K562 (cell line): ENCODE measurements at regions not wholly inside any gene's neighbourhood (a gene's known extent, or its start where the extent isn't known, plus 50 kb on each side); places are given as distances from the start of the nearest gene placed in this dataset.
A peak's percentile ranks its signal among the peaks of the same experiment; 100 is the strongest.

Source experiments
- ATAC-seq: fragments of 200-7000 bp; cut with Tn5 transposase; 3 replicates; pipeline ENCODE4 v1.9.1; 2020; ENCODE audit warnings: moderate library complexity
- BruUV-seq: library from RNA; stranded (reverse); fragments of 400-500 nt; replicated peaks from 2 replicates; lab custom pipeline; 2021; lab: Mats Ljungman, UMichigan
- CTCF ChIA-PET: fragments of 300-600 bp; formaldehyde crosslinking; extraction: SDS; loops from one replicate; lab custom pipeline; 2021; ENCODE audit warnings: low intra/inter-chr PET ratio; lab: Yijun Ruan, JAX
- POLR2A ChIA-PET: fragments of 300-600, 350-650 bp; sonication (Branson Sonifier 250); formaldehyde crosslinking; extraction: SDS; loops from one replicate; lab custom pipeline; 2021; ENCODE audit warnings: antibody characterized with exemption, inconsistent platforms; lab: Yijun Ruan, JAX
- DNase-seq, 4 experiments: peaks; one replicate each; pipeline versions ENCODE4 v3.0.0 to v3.0.0-alpha.2; 2011 to 2018; ENCODE audit warnings: low spot score in 3 of 4, mixed read lengths in 3 of 4; ENCODE audit errors: extremely low read depth in 1 of 4
- FAIRE-seq: peaks from 2 replicates; lab custom pipeline; 2011; peaks lifted over from hg19 to GRCh38; lab: Jason Lieb, UNC
- H2AFZ ChIP-seq: 2 replicates; pipeline ENCODE4 v1.6.0; 2011; ENCODE audit warnings: low read depth, low read length, control low read depth, inconsistent platforms
- H3K27ac ChIP-seq: fragments of 200-600 bp; 3 replicates; pipeline ENCODE4 v1.8.0; 2011; ENCODE audit warnings: low read depth, mild to moderate bottlenecking, control low read depth, inconsistent platforms, low read length, moderate library complexity, mixed read lengths; ENCODE audit errors: extremely low read depth
- H3K27me3 ChIP-seq, 2 experiments: fragments of 300-600 bp in 1 of 2; 2 replicates in 1 of 2; 3 replicates in 1 of 2; pipeline versions ENCODE4 v1.6.0 to v1.8.0; 2011; ENCODE audit warnings: inconsistent platforms in 2 of 2, low read length in 2 of 2, mild to moderate bottlenecking in 1 of 2, mixed read lengths in 1 of 2, moderate library complexity in 1 of 2; ENCODE audit not compliant: control insufficient read depth in 2 of 2, insufficient read depth in 2 of 2
- H3K36me3 ChIP-seq: fragments of 300-600 bp; 3 replicates; pipeline ENCODE4 v1.8.0; 2011; ENCODE audit warnings: mild to moderate bottlenecking, low read length, inconsistent platforms; ENCODE audit not compliant: control insufficient read depth, insufficient read depth
- H3K4me1 ChIP-seq, 2 experiments: fragments of 200-600 bp in 1 of 2; replicated peaks in 1 of 2; 2 replicates in 1 of 2; 3 replicates in 1 of 2; pipeline versions ENCODE4 v1.5.1 to v1.8.0; 2011; ENCODE audit warnings: inconsistent platforms in 2 of 2, low read length in 2 of 2, mild to moderate bottlenecking in 1 of 2, mixed read lengths in 1 of 2, moderate library complexity in 1 of 2; ENCODE audit not compliant: control insufficient read depth in 2 of 2, insufficient read depth in 2 of 2
- H3K4me2 ChIP-seq: 2 replicates; pipeline ENCODE4 v1.6.1; 2011; ENCODE audit warnings: low read length, control low read depth, inconsistent platforms, mixed read lengths; ENCODE audit not compliant: insufficient read depth
- H3K4me3 ChIP-seq: fragments of 200-600 bp; sonication (generic), shearing (Covaris generic); 2 replicates; pipeline ENCODE4 v1.5.1; 2016; ENCODE audit warnings: control low read depth, inconsistent platforms
- H3K79me2 ChIP-seq: fragments of 200-600 bp; 3 replicates; pipeline ENCODE4 v1.8.0; 2011; ENCODE audit warnings: low read length, inconsistent platforms; ENCODE audit not compliant: control insufficient read depth, insufficient read depth
- H3K9ac ChIP-seq, 2 experiments: 2 replicates each; pipeline versions ENCODE4 v1.6.0 to v1.6.1; 2011; ENCODE audit warnings: low read depth in 2 of 2, low read length in 2 of 2, control low read depth in 1 of 2, inconsistent platforms in 1 of 2, mild to moderate bottlenecking in 1 of 2, mixed read lengths in 1 of 2; ENCODE audit not compliant: insufficient read depth in 1 of 2
- H3K9me1 ChIP-seq: one replicate; pipeline ENCODE4 v1.6.0; 2011; ENCODE audit warnings: inconsistent platforms, mild to moderate bottlenecking, low read length, moderate library complexity; ENCODE audit not compliant: control insufficient read depth, insufficient read depth
- H3K9me3 ChIP-seq: replicated peaks from 2 replicates; pipeline ENCODE4 v1.5.1; 2011; ENCODE audit warnings: low read depth, low read length, inconsistent platforms; ENCODE audit not compliant: control insufficient read depth, insufficient read depth
- H4K20me1 ChIP-seq: replicated peaks from 2 replicates; pipeline ENCODE4 v1.6.1; 2011; ENCODE audit warnings: low read length, inconsistent platforms, mixed read lengths; ENCODE audit not compliant: control insufficient read depth, insufficient read depth
- ARHGAP35 ChIP-seq: fragments of 450-650 bp; IDR thresholded peaks from 2 replicates; pipeline ENCODE4 v1.6.1; 2018; ENCODE audit not compliant: partially characterized antibody
- CTCF ChIP-seq, 3 experiments: IDR thresholded peaks in 2 of 3; conservative IDR thresholded peaks in 1 of 3; 2 replicates each; pipeline ENCODE4 v1.5.1; 2011 to 2012; ENCODE audit warnings: low read length in 3 of 3, mild to moderate bottlenecking in 3 of 3, control low read depth in 2 of 3, improper control_type of control experiment in 1 of 3, inconsistent platforms in 1 of 3, low read depth in 1 of 3, mixed read lengths in 1 of 3, moderate library complexity in 1 of 3; ENCODE audit not compliant: insufficient read depth in 2 of 3
- ETS2 ChIP-seq: IDR thresholded peaks from 2 replicates; pipeline ENCODE4 v1.6.1; 2016; ENCODE audit warnings: borderline replicate concordance, missing genetic modification characterization, mild to moderate bottlenecking, moderate library complexity, missing compliant biosample characterization; ENCODE audit not compliant: poor library complexity, severe bottlenecking
- HDAC2 ChIP-seq: fragments of 450-650 bp; IDR thresholded peaks from 2 replicates; pipeline ENCODE4 v1.6.1; 2016; ENCODE audit warnings: mild to moderate bottlenecking
- JUNB ChIP-seq: fragments of 450-650 bp; formaldehyde crosslinking; conservative IDR thresholded peaks from 2 replicates; pipeline ENCODE4 v1.4.0; 2020; ENCODE audit warnings: mild to moderate bottlenecking
- MYC ChIP-seq, 2 experiments: fragments of 250-450 bp in 1 of 2; sonication (Bioruptor Pico) in 1 of 2; IDR thresholded peaks; 2 replicates each; pipeline versions ENCODE4 v1.5.1 to v1.6.1; 2012 to 2021; ENCODE audit warnings: low read depth in 2 of 2, borderline replicate concordance in 1 of 2, improper control_type of control experiment in 1 of 2, low read length in 1 of 2, mild to moderate bottlenecking in 1 of 2, moderate library complexity in 1 of 2
- RAD21 ChIP-seq, 2 experiments: fragments of 250-450 bp in 1 of 2; fragments of 450-650 bp in 1 of 2; sonication (Bioruptor Pico) in 1 of 2; formaldehyde crosslinking in 1 of 2; IDR thresholded peaks in 1 of 2; conservative IDR thresholded peaks in 1 of 2; 2 replicates each; pipeline versions ENCODE4 v1.4.0 to v1.8.0; 2020 to 2022; ENCODE audit warnings: mild to moderate bottlenecking in 2 of 2, moderate library complexity in 1 of 2
- SIN3B ChIP-seq: fragments of 450-650 bp; IDR thresholded peaks from 2 replicates; pipeline ENCODE4 v1.6.1; 2017; ENCODE audit warnings: low read depth, mild to moderate bottlenecking, moderate library complexity
- SREBF1 ChIP-seq: fragments of 150-350 bp; IDR thresholded peaks from 2 replicates; pipeline ENCODE4 v1.6.1; 2014; ENCODE audit warnings: antibody characterized with exemption, low read depth, low read length, borderline replicate concordance
- SRSF9 ChIP-seq: fragments of 200-400 bp; formaldehyde crosslinking; IDR thresholded peaks from 2 replicates; pipeline ENCODE4 v1.6.1; 2017; ENCODE audit warnings: low read depth, low read length, borderline replicate concordance
- ZNF232 ChIP-seq: sonication (generic); formaldehyde crosslinking; IDR thresholded peaks from 2 replicates; pipeline ENCODE4 v1.8.0; 2022; ENCODE audit warnings: mild to moderate bottlenecking, missing genetic modification reagents
- ZNF518B ChIP-seq: fragments of 250-450 bp; sonication (Bioruptor Pico); IDR thresholded peaks from 2 replicates; pipeline ENCODE4 v1.5.0; 2021; ENCODE audit warnings: mild to moderate bottlenecking, moderate library complexity
- ZNF589 ChIP-seq: fragments of 200-800 bp; sonication (Bioruptor generic); IDR thresholded peaks from 2 replicates; pipeline ENCODE4 v1.6.1; 2016; ENCODE audit warnings: low read depth, missing genetic modification characterization, missing compliant biosample characterization
- whole genome bisulfite sequencing: fragments of 100-300 bp; shearing (Covaris generic); methylation state at CpG from one replicate; pipeline ENCODE4 v1.1.6; 2016; ENCODE audit warnings: low coverage, mixed read lengths; ENCODE audit not compliant: insufficient coverage; ENCODE audit errors: missing lambda C conversion rate; 5-methylcytosine and 5-hydroxymethylcytosine counted together
- in situ Hi-C: fragments of 300-500 bp; cut with MboI; formaldehyde crosslinking; loops from 4 replicates; pipeline ENCODE4 v1.15.0; 2018; ENCODE audit warnings: inconsistent platforms, mixed read lengths
- intact Hi-C: fragments of 100-400 bp; cut with micrococcal nuclease; formaldehyde crosslinking; loops from 2 replicates; pipeline ENCODE4 v1.14.2; 2022
- TF ChIP-seq, protein P1 (sequence below): sonication (generic); formaldehyde crosslinking; IDR thresholded peaks from 2 replicates; pipeline ENCODE4 v1.8.1; 2023; ENCODE audit warnings: mild to moderate bottlenecking, missing genetic modification reagents

DNA sequence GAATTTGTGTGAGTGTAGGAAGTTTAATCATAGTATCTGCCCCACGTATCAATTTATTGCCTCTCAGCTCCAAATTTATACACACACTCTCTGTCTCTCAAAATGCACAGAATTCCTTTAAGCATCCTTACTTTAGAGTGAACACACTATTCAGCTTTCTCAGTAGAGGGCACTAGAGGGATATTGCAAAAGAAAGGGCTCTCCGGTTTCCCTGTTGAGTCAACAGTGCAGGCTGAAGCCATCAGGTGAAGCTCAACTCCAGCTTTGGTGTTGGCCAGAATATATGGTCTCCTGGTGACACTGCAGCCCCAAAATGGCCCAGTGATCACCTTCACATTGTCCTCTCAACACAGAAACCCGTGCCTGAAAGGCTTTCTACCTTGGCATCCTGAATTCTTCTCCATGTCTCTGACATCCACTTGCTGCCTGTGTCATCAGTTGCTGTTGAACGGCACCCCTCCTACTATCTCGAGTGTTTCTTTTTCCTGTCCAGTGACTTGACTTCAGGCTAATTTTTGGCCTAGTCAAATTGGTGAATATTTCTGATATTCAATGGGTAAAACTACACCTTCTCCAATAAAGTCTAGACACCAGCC, 670.5 kb downstream of the GABRG1 start:
- WGBS, result 2% methylated on average over 5 of the region's 5 CpGs
- no peaks in the 10 kb centered on the region for H3K9me3 ChIP-seq
- H3K9ac ChIP-seq, result no peak overlapping the region
- DNase-seq, result no peak
- no peaks in the 10 kb centered on the region for H3K79me2 ChIP-seq
- BruUV-seq, result no TSS peak
- ChIA-PET POLR2A (no interaction called here), CTCF (no interaction called here)
- FAIRE-seq, result no peak
- no peak overlapping the region for H3K27ac ChIP-seq
- no peak for ATAC-seq
- H3K4me3 ChIP-seq, result no peak overlapping the region
- no peaks in the 10 kb centered on the region for H3K27me3 ChIP-seq
- intact Hi-C loops (no loop called here), in situ Hi-C loops (no loop called here)
- H3K36me3 ChIP-seq, result no peaks in the 10 kb centered on the region
- H2AFZ ChIP-seq, result no peak overlapping the region
- H3K4me1 ChIP-seq, result no peaks in the 10 kb centered on the region
- no peaks in the 10 kb centered on the region for H3K9me1 ChIP-seq
- H4K20me1 ChIP-seq, result no peaks in the 10 kb centered on the region
- H3K4me2 ChIP-seq, result no peak overlapping the region
- no peak for TF ChIP-seq HDAC2
- no peak for TF ChIP-seq MYC (IDR thresholded peaks at IDR 0.05; ENCODE audit: low read depth, low read length)
- no peak for TF ChIP-seq MYC (CRISPR knock-in tag; IDR thresholded peaks at IDR 0.05; ENCODE audit: borderline replicate concordance, low read depth)
- TF ChIP-seq RAD21 (CRISPR knock-in tag; conservative IDR thresholded peaks at IDR 0.05 in 1 of 2, IDR thresholded peaks at IDR 0.05 in 1 of 2), result peak in 1 of 2 experiments; percentile 37; a peak in 2 of 4 replicates
- no peak for TF ChIP-seq ZNF518B (CRISPR knock-in tag)
- TF ChIP-seq SIN3B, result no peak
- TF ChIP-seq CTCF (IDR thresholded peaks at IDR 0.05 in 2 of 3, conservative IDR thresholded peaks at IDR 0.05 in 1 of 3; ENCODE audit: insufficient read depth in 2 of 3, low read depth in 1 of 3, low read length in 3 of 3), result peak in 1 of 3 experiments; percentile 22; a peak in 1 of 6 replicates
- TF ChIP-seq SRSF9, result no peak
- no peak for TF ChIP-seq JUNB (CRISPR knock-in tag)
- TF ChIP-seq ZNF232 (CRISPR knock-in tag), result no peak
- TF ChIP-seq ARHGAP35, result no peak
- no peak for TF ChIP-seq SREBF1
- TF ChIP-seq ETS2 (tag), result no peak
- no peak for TF ChIP-seq ZNF589 (CRISPR knock-in tag)
- TF ChIP-seq, protein P1, sequence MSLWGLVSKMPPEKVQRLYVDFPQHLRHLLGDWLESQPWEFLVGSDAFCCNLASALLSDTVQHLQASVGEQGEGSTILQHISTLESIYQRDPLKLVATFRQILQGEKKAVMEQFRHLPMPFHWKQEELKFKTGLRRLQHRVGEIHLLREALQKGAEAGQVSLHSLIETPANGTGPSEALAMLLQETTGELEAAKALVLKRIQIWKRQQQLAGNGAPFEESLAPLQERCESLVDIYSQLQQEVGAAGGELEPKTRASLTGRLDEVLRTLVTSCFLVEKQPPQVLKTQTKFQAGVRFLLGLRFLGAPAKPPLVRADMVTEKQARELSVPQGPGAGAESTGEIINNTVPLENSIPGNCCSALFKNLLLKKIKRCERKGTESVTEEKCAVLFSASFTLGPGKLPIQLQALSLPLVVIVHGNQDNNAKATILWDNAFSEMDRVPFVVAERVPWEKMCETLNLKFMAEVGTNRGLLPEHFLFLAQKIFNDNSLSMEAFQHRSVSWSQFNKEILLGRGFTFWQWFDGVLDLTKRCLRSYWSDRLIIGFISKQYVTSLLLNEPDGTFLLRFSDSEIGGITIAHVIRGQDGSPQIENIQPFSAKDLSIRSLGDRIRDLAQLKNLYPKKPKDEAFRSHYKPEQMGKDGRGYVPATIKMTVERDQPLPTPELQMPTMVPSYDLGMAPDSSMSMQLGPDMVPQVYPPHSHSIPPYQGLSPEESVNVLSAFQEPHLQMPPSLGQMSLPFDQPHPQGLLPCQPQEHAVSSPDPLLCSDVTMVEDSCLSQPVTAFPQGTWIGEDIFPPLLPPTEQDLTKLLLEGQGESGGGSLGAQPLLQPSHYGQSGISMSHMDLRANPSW (CRISPR knock-in tag), result no peak
